GM12892 (cell line): ENCODE measurements at regions not wholly inside any gene's neighbourhood (a gene's known extent, or its start where the extent isn't known, plus 50 kb on each side); places are given as distances from the start of the nearest gene placed in this dataset.

Source experiments
- DNase-seq: peaks from one replicate; pipeline ENCODE4 v3.0.0; 2011; ENCODE audit not compliant: insufficient read length
- FAIRE-seq: peaks from 2 replicates; lab custom pipeline; 2011; peaks lifted over from hg19 to GRCh38; lab: Jason Lieb, UNC
- POLR2A ChIP-seq: IDR thresholded peaks from 2 replicates; pipeline ENCODE4 v1.6.1; 2011; ENCODE audit warnings: low read depth, low read length, control low read depth
- POLR2AphosphoS5 ChIP-seq: IDR thresholded peaks from 2 replicates; pipeline ENCODE4 v1.6.1; 2011; ENCODE audit warnings: low read depth, low read length, control low read depth
- TAF1 ChIP-seq: IDR thresholded peaks from 2 replicates; pipeline ENCODE4 v1.6.1; 2011; ENCODE audit warnings: low read depth, mild to moderate bottlenecking, control low read depth, low read length, borderline replicate concordance

- no peak for DNase-seq
- no peak for FAIRE-seq
- no peak for TF ChIP-seq POLR2A
- no peak for TF ChIP-seq TAF1
- TF ChIP-seq POLR2AphosphoS5: no peak
These were observed 67.2 kb upstream of the PHACTR1 start for GRCh38 chr6:12649325-12649724.

DNA sequence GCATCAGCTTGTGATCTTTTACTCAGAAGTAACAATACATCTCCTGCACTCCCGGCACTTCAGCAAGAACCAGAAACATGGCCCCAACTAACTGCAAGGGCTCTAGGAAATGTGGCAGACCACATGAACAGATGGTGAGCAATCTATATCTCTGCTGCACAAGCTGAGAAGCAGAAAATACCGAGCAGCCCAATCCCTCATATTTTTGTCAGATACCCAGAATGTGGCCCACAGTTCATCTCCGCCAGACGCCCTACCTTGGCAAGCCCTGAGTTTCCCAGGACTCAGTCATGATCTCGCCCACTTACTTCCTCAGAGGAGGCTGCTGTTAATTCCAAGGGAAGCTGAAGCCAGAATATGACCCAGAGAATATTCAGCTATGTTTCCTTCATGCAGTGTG, 63.1 kb upstream of the PHACTR1 start:
- TF ChIP-seq POLR2A: no peak
- TF ChIP-seq TAF1: no peak
- TF ChIP-seq POLR2AphosphoS5: no peak
- DNase-seq: no peak
- FAIRE-seq: no peak

DNA sequence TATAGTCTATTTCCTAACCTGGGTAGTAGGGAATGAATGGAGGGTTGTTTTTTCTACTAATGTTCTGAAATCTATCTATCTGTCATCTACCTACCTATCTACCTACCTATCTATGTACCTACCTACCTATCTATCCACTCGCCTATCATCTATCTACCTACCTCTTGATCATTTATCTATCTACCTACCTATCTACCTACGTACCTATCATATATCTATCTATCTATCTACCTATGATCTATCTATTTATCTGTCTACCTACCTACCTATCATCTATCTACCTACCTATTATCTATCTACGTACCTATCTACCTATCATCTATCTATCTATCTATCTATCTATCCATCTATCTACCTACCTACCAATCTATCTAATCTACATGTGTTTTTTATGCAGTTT, 62.5 kb upstream of the PHACTR1 start:
- FAIRE-seq (no peak), DNase-seq (no peak)
- TF ChIP-seq POLR2AphosphoS5 (no peak), TAF1 (no peak), POLR2A (no peak)

GRCh38 chr6:12654514-12654913, 62.1 kb upstream of the PHACTR1 start:
- no peak for TF ChIP-seq TAF1
- TF ChIP-seq POLR2AphosphoS5: no peak
- no peak for TF ChIP-seq POLR2A
- no peak for DNase-seq
- no peak for FAIRE-seq

DNA sequence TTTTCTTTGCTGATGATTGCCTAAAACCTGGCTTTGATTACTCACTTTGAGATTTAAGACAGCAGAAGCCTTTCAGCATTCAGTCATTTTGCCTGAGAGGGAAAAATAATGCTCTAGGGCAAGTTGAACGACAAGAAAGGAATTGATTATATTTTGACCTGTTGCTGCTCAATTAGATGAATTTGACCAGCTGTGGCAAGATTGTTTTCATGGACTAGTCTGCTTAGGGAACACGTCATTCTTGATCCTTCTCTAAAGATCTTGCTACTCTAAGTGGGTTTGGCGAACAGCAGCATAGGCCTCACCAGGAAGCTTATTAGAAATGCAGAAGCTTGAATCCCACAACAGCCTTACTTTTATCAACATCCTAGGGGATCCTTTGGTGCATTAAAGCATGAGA, 59.7 kb upstream of the PHACTR1 start:
- DNase-seq (no peak), FAIRE-seq (no peak)
- TF ChIP-seq POLR2A: no peak
- TF ChIP-seq POLR2AphosphoS5: no peak
- TF ChIP-seq TAF1: no peak

DNA sequence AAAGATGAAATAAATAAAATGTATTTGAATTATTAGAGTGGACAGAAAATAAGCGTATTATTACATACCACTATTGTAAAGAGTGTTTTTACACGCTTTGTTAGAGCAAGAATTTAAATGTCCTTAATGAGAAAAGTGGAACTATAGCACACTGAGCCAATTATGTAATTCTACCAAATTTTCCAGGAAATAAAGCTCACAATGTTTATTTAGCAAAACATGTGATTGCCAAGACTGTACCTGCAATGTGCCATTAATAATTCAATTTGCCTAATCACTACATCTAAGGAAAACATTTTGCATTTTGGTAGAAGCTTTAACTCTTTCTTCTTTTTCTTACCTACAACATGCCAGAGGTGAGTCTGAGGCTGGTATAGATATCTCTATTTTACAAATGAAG, 58.7 kb upstream of the PHACTR1 start:
- FAIRE-seq: no peak
- TF ChIP-seq POLR2AphosphoS5 (no peak), TAF1 (no peak), POLR2A (no peak)
- no peak for DNase-seq

- FAIRE-seq: no peak
- no peak for TF ChIP-seq POLR2A
- TF ChIP-seq TAF1: no peak
- no peak for TF ChIP-seq POLR2AphosphoS5
These were observed 55.0 kb upstream of the PHACTR1 start for GRCh38 chr6:12661432-12662089.

More at GRCh38 chr6:12661432-12662089, 55.0 kb upstream of the PHACTR1 start:
- no peak for DNase-seq
